MM.1S (cell line): ENCODE measurements at regions not wholly inside any gene's neighbourhood (a gene's known extent, or its start where the extent isn't known, plus 50 kb on each side); places are given as distances from the start of the nearest gene placed in this dataset.

Experiments used
- EZH2 ChIP-seq: fragments of 300-600 bp; sonication (generic); optimal IDR thresholded peaks from 2 replicates; pipeline ENCODE3; 2017; ENCODE audit warnings: low read depth, mild to moderate bottlenecking, antibody characterized with exemption, low read length, mixed read lengths
- EZH2phosphoT487 ChIP-seq: fragments of 300-600 bp; sonication (generic); IDR thresholded peaks from 2 replicates; pipeline ENCODE4 v1.6.1; 2018; ENCODE audit warnings: antibody characterized with exemption, low read length
- TF ChIP-seq, protein P1 (sequence below): fragments of 300-600 bp; sonication (generic); IDR thresholded peaks from 2 replicates; pipeline ENCODE4 v1.5.1; 2016; ENCODE audit warnings: antibody characterized with exemption, low read length, mixed read lengths

DNA sequence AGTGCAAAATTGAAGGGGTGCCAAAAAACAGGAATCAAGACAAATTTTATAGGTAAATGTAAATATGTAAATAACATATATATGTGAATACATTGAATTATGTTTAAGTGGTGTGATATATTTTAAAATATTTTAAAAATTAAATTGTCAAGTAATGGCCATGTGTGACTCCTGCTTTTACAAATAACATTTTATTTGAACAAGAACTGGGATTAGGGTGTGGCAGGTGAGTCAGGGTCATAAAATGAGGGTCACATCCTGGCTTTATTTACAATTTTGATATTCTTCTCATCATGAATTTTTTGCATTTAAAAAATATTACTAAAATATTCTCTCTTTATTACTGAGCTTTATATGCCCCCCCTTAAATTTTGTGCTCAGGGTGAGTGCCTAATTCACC is 601.1 kb upstream of the MAN1A1 start:
- TF ChIP-seq, protein P1, sequence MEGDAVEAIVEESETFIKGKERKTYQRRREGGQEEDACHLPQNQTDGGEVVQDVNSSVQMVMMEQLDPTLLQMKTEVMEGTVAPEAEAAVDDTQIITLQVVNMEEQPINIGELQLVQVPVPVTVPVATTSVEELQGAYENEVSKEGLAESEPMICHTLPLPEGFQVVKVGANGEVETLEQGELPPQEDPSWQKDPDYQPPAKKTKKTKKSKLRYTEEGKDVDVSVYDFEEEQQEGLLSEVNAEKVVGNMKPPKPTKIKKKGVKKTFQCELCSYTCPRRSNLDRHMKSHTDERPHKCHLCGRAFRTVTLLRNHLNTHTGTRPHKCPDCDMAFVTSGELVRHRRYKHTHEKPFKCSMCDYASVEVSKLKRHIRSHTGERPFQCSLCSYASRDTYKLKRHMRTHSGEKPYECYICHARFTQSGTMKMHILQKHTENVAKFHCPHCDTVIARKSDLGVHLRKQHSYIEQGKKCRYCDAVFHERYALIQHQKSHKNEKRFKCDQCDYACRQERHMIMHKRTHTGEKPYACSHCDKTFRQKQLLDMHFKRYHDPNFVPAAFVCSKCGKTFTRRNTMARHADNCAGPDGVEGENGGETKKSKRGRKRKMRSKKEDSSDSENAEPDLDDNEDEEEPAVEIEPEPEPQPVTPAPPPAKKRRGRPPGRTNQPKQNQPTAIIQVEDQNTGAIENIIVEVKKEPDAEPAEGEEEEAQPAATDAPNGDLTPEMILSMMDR: no peak
- TF ChIP-seq EZH2phosphoT487 (no peak), EZH2 (no peak)
